Progenitor cell of endocrine pancreas (in vitro differentiated cells): ENCODE measurements at regions not wholly inside any gene's neighbourhood (a gene's known extent, or its start where the extent isn't known, plus 50 kb on each side); places are given as distances from the start of the nearest gene placed in this dataset.

Source experiments
- DNase-seq: peaks from one replicate; pipeline ENCODE4 v3.0.0; 2021; ENCODE audit warnings: low spot score; ENCODE audit not compliant: unreplicated experiment
- H3K27ac Mint-ChIP-seq: 2 replicates; pipeline ENCODE4 v1.8.0; 2021; ENCODE audit warnings: mild to moderate bottlenecking, moderate library complexity, mixed read lengths
- H3K27me3 Mint-ChIP-seq: 2 replicates; pipeline ENCODE4 v1.8.0; 2021; ENCODE audit warnings: mixed read lengths
- H3K36me3 Mint-ChIP-seq: 2 replicates; pipeline ENCODE4 v1.8.0; 2022; ENCODE audit warnings: mixed read lengths; ENCODE audit not compliant: insufficient read depth
- H3K4me1 Mint-ChIP-seq: 2 replicates; pipeline ENCODE4 v1.8.0; 2021; ENCODE audit warnings: low read depth, mixed read lengths
- H3K4me3 Mint-ChIP-seq: 2 replicates; pipeline ENCODE4 v1.8.0; 2021; ENCODE audit warnings: low read depth, mild to moderate bottlenecking, moderate library complexity, mixed read lengths
- H3K9me3 Mint-ChIP-seq: 2 replicates; pipeline ENCODE4 v1.8.0; 2021; ENCODE audit warnings: low read depth, mixed read lengths
- TF ChIP-seq, protein P1 (sequence below): fragments of 200-600 bp; sonication (generic); IDR thresholded peaks from one replicate; pipeline ENCODE4 v1.5.0; 2021; ENCODE audit warnings: antibody characterized with exemption, mild to moderate bottlenecking; ENCODE audit not compliant: unreplicated experiment

DNA sequence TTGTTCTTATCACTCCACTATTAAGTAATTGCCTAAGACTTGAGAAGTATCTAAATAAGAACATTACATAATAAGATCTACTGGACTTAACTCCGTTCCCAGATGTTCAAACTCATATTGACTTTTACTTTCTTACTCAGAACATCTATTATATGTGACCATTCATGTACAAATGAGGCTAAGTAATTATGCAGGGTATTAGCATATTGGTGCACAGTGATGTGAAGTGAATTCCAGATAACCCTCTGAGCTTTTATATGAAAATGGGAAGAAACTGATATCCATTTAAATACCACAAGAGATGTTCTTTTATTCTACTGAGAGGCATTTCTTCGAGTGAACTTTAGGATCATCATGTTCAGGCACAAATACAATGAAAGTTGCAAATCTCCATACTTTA is 135.7 kb downstream of the ZPLD1 start:
- Mint-ChIP-seq H3K27me3 (no peaks in the 10 kb centered on the region), H3K9me3 (no peaks in the 10 kb centered on the region), H3K4me3 (no peak overlapping the region), H3K27ac (no peak overlapping the region), H3K36me3 (no peaks in the 10 kb centered on the region), H3K4me1 (no peaks in the 10 kb centered on the region)
- DNase-seq, result no peak
- TF ChIP-seq, protein P1, sequence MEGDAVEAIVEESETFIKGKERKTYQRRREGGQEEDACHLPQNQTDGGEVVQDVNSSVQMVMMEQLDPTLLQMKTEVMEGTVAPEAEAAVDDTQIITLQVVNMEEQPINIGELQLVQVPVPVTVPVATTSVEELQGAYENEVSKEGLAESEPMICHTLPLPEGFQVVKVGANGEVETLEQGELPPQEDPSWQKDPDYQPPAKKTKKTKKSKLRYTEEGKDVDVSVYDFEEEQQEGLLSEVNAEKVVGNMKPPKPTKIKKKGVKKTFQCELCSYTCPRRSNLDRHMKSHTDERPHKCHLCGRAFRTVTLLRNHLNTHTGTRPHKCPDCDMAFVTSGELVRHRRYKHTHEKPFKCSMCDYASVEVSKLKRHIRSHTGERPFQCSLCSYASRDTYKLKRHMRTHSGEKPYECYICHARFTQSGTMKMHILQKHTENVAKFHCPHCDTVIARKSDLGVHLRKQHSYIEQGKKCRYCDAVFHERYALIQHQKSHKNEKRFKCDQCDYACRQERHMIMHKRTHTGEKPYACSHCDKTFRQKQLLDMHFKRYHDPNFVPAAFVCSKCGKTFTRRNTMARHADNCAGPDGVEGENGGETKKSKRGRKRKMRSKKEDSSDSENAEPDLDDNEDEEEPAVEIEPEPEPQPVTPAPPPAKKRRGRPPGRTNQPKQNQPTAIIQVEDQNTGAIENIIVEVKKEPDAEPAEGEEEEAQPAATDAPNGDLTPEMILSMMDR, result no peak

DNA sequence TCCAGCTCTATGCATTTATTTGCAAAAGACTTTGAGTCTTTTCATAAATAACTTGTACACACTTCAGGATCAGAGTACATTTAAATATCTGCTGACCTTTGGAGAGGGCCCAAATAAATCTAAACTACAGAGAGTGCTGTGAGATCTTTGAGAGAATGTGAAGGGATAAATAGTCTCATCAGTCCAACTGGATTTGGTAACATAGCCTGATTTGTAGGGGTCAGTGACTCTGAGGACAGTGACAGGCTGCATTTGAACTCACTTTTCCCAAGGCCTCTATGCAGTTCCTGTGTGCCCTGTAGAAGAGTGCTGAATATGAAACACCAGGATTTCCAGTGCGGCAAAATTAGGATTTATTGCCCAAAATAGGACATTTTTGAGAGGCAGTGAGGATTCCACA is 136.2 kb downstream of the ZPLD1 start:
- TF ChIP-seq, protein P1, result no peak
- Mint-ChIP-seq H3K36me3 (no peaks in the 10 kb centered on the region), H3K27me3 (no peaks in the 10 kb centered on the region), H3K4me3 (no peak overlapping the region), H3K27ac (no peak overlapping the region), H3K9me3 (no peaks in the 10 kb centered on the region), H3K4me1 (no peaks in the 10 kb centered on the region)
- no peak for DNase-seq

DNA sequence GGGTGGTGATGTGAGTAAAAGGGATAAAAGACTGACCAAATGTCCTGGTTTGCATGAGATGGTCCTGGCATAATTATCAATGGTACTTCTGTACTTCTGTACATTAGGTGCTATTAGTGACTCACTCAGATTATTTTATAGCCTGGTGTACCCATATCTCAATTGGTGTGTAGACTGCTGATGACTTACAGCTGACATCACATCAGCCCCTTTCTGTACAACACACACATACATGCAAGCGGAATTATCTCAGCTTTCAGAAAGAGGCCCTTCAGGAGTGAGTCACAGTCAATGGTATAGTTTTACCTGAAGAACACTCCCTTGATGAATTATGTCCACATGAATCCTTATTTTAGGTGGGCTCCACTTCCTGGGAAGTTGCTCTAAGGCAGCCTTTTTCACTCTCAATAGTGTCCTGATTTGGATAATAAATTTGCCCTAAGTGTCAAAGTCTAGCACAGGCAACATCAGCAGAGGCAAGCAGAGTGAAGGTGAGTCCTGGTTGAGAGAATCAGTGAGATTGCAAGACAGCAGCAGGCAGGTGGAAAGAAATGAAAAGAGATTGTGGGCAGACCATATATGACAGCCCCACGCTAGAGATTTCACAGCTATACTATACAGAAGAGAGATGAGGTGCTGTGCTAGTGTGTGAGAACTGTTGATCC is 137.0 kb downstream of the ZPLD1 start:
- Mint-ChIP-seq H3K36me3 (no peaks in the 10 kb centered on the region), H3K4me1 (no peaks in the 10 kb centered on the region), H3K27ac (no peak overlapping the region), H3K9me3 (no peaks in the 10 kb centered on the region), H3K4me3 (no peak overlapping the region), H3K27me3 (no peaks in the 10 kb centered on the region)
- TF ChIP-seq, protein P1, result no peak
- DNase-seq, result no peak

DNA sequence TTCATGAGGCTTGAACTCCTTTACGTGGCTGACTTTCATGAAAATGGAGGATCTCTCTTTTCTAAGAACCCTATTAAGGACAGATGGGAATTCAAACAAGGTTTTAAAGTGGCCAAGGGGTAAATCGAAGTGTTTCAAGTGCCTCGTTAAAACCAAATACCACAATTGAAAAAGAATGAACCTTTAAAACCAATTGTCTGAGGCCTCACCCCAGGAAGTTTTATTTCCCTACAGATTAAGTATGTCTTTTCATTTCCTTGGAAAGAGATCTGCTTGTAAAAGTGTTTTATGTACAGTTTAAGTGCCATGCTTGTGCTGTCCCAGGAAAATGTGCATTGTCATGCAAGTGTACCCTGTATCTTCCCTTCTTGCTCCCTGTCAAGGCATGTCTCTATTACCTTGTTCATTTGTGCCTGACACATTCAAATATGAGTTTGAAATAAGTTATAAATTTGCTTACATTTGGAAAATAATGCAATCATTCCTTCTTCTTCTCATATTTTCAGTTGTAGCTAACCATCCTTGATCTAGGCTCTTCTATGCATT is 138.7 kb downstream of the ZPLD1 start:
- H3K27me3 Mint-ChIP-seq, result no peaks in the 10 kb centered on the region
- no peaks in the 10 kb centered on the region for H3K36me3 Mint-ChIP-seq
- TF ChIP-seq, protein P1, result no peak
- no peaks in the 10 kb centered on the region for H3K9me3 Mint-ChIP-seq
- DNase-seq, result no peak
- no peaks in the 10 kb centered on the region for H3K4me1 Mint-ChIP-seq
- no peak overlapping the region for H3K27ac Mint-ChIP-seq
- no peak overlapping the region for H3K4me3 Mint-ChIP-seq

DNA sequence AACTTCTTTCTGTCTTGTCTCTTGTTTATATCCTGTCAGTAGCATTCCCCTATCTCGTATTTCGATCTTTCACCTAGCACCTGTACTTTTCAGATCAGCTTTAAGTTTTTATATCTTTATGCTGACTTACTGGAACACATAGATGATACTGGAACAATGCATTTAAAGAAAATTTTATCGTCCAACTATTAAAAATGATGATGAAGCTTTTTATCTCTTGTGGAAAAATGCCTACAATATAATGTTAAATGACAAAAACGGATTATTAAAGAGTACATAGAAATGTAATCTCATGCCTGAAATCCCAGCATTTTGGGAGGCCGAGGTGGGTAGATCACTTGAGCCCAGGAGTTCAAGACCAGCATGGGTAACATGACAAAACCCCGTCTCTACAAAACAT is 139.5 kb downstream of the ZPLD1 start:
- no peak overlapping the region for H3K27ac Mint-ChIP-seq
- no peak overlapping the region for H3K4me3 Mint-ChIP-seq
- H3K9me3 Mint-ChIP-seq, result no peaks in the 10 kb centered on the region
- TF ChIP-seq, protein P1, result no peak
- H3K27me3 Mint-ChIP-seq, result no peaks in the 10 kb centered on the region
- no peaks in the 10 kb centered on the region for H3K4me1 Mint-ChIP-seq
- H3K36me3 Mint-ChIP-seq, result no peaks in the 10 kb centered on the region
- no peak for DNase-seq
